WTC11 (cell line): ENCODE measurements at regions not wholly inside any gene's neighbourhood (a gene's known extent, or its start where the extent isn't known, plus 50 kb on each side); places are given as distances from the start of the nearest gene placed in this dataset.

ENCODE experiments used
- ATAC-seq: fragments of 200-7000 bp; cut with Tn5 transposase; 2 replicates; pipeline ENCODE4 v1.10.0; 2021; ENCODE audit warnings: mild to moderate bottlenecking, moderate library complexity
- CTCF ChIA-PET: fragments of 300-600 bp; sonication (Branson Sonifier 250); formaldehyde crosslinking; loops from one replicate; lab custom pipeline; 2021; ENCODE audit warnings: antibody characterized with exemption; lab: Charles Lee
- POLR2A ChIA-PET: fragments of 350-600 bp; sonication (Branson Sonifier 250); formaldehyde crosslinking; loops from one replicate; lab custom pipeline; 2021; ENCODE audit warnings: antibody characterized with exemption; lab: Charles Lee
- DNase-seq: peaks from one replicate; pipeline ENCODE4 v3.0.0; 2021; ENCODE audit warnings: low spot score
- H3K27ac Mint-ChIP-seq: 2 replicates; pipeline ENCODE4 v1.8.0; 2021; ENCODE audit warnings: mixed read lengths
- H3K27me3 Mint-ChIP-seq: 2 replicates; pipeline ENCODE4 v1.8.0; 2021; ENCODE audit warnings: low read depth, mild to moderate bottlenecking, moderate library complexity, mixed read lengths
- H3K36me3 Mint-ChIP-seq: 2 replicates; pipeline ENCODE4 v1.8.0; 2021; ENCODE audit warnings: mixed read lengths
- H3K4me1 Mint-ChIP-seq: 2 replicates; pipeline ENCODE4 v1.8.0; 2022; ENCODE audit warnings: mixed read lengths
- H3K4me3 Mint-ChIP-seq: 2 replicates; pipeline ENCODE4 v1.8.0; 2021; ENCODE audit warnings: mild to moderate bottlenecking, moderate library complexity, mixed read lengths
- H3K9me3 Mint-ChIP-seq: 2 replicates; pipeline ENCODE4 v1.8.0; 2021; ENCODE audit warnings: mixed read lengths
- AFF4 ChIP-seq: sonication (generic); formaldehyde crosslinking; IDR thresholded peaks from 2 replicates; pipeline ENCODE4 v1.8.1; 2023; ENCODE audit warnings: mild to moderate bottlenecking, missing genetic modification reagents, borderline replicate concordance
- AR ChIP-seq: fragments of 250-450 bp; sonication (Bioruptor Pico); IDR thresholded peaks from 2 replicates; pipeline ENCODE4 v1.9.0; 2021; ENCODE audit warnings: mild to moderate bottlenecking
- ATF1 ChIP-seq: sonication (generic); formaldehyde crosslinking; IDR thresholded peaks from 2 replicates; pipeline ENCODE4 v1.8.1; 2023; ENCODE audit warnings: mild to moderate bottlenecking, moderate library complexity, missing genetic modification reagents
- ATF6 ChIP-seq: sonication (generic); formaldehyde crosslinking; IDR thresholded peaks from 2 replicates; pipeline ENCODE4 v1.8.1; 2023; ENCODE audit warnings: mild to moderate bottlenecking, missing genetic modification reagents
- CBFB ChIP-seq: sonication (generic); formaldehyde crosslinking; IDR thresholded peaks from 2 replicates; pipeline ENCODE4 v1.8.1; 2022; ENCODE audit warnings: mild to moderate bottlenecking, low read depth, missing genetic modification reagents
- CREB1 ChIP-seq: sonication (generic); formaldehyde crosslinking; IDR thresholded peaks from 2 replicates; pipeline ENCODE4 v1.8.0; 2023; ENCODE audit warnings: mild to moderate bottlenecking, missing genetic modification reagents
- CREM ChIP-seq: sonication (generic); formaldehyde crosslinking; IDR thresholded peaks from 2 replicates; pipeline ENCODE4 v1.8.1; 2022; ENCODE audit warnings: mild to moderate bottlenecking, missing genetic modification reagents, moderate library complexity
- CTCF ChIP-seq: fragments of 200-600 bp; IDR thresholded peaks from 2 replicates; pipeline ENCODE4 v1.8.0; 2022; ENCODE audit warnings: antibody characterized with exemption
- E2F5 ChIP-seq: sonication (generic); formaldehyde crosslinking; IDR thresholded peaks from 2 replicates; pipeline ENCODE4 v1.8.1; 2022; ENCODE audit warnings: mild to moderate bottlenecking, moderate library complexity, missing genetic modification reagents
- GTF2I ChIP-seq: fragments of 250-450 bp; sonication (Bioruptor Pico); conservative IDR thresholded peaks from 2 replicates; pipeline ENCODE4 v1.4.0; 2021; ENCODE audit warnings: mild to moderate bottlenecking
- HMGXB4 ChIP-seq: sonication (generic); formaldehyde crosslinking; IDR thresholded peaks from 2 replicates; pipeline ENCODE4 v1.8.1; 2023; ENCODE audit warnings: mild to moderate bottlenecking, moderate library complexity, missing genetic modification reagents
- MLX ChIP-seq: sonication (generic); formaldehyde crosslinking; IDR thresholded peaks from 2 replicates; pipeline ENCODE4 v1.8.1; 2023; ENCODE audit warnings: mild to moderate bottlenecking, missing genetic modification reagents, moderate library complexity
- RELA ChIP-seq: sonication (generic); formaldehyde crosslinking; IDR thresholded peaks from 2 replicates; pipeline ENCODE4 v1.8.1; 2022; ENCODE audit warnings: missing genetic modification reagents, mild to moderate bottlenecking, borderline replicate concordance
- STAT6 ChIP-seq: sonication (generic); formaldehyde crosslinking; conservative IDR thresholded peaks from 2 replicates; pipeline ENCODE4 v1.8.1; 2023; ENCODE audit warnings: mild to moderate bottlenecking, low read depth, missing genetic modification reagents, moderate library complexity
- ZBTB21 ChIP-seq: sonication (generic); formaldehyde crosslinking; IDR thresholded peaks from 2 replicates; pipeline ENCODE4 v1.8.1; 2023; ENCODE audit warnings: mild to moderate bottlenecking, missing genetic modification reagents, borderline replicate concordance

- Mint-ChIP-seq H3K4me1 (peaks cover 28% of the 10 kb centered on the region), H3K27ac (no peak overlapping the region), H3K9me3 (peaks cover 13% of the 10 kb centered on the region), H3K27me3 (peaks cover 7% of the 10 kb centered on the region), H3K4me3 (no peak overlapping the region), H3K36me3 (peaks cover 12% of the 10 kb centered on the region)
- ATAC-seq (no peak), DNase-seq (no peak)
- ChIA-PET CTCF (no interaction called here), POLR2A (no interaction called here)
- no peak for TF ChIP-seq RELA
Measured at GRCh38 chr19:30269638-30270037, 102.5 kb upstream of the ZNF536 start.

- ATAC-seq (no peak), DNase-seq (no peak)
- CTCF ChIA-PET: no interaction called here
- Mint-ChIP-seq H3K4me3 (no peak overlapping the region), H3K4me1 (peaks cover 34% of the 10 kb centered on the region), H3K27ac (no peak overlapping the region), H3K27me3 (no peaks in the 10 kb centered on the region; the same call in 1 of the 2 replicates), H3K36me3 (peaks cover 12% of the 10 kb centered on the region), H3K9me3 (peaks cover 13% of the 10 kb centered on the region)
- no peak for TF ChIP-seq MLX
- no peak for TF ChIP-seq CREM (CRISPR knock-in tag)
- no peak for TF ChIP-seq CTCF
- TF ChIP-seq CBFB (CRISPR knock-in tag): no peak
- TF ChIP-seq ZBTB21: no peak
- no peak for TF ChIP-seq ATF1 (CRISPR knock-in tag)
- TF ChIP-seq AR (CRISPR knock-in tag): no peak
- no peak for TF ChIP-seq ATF6 (CRISPR knock-in tag)
- TF ChIP-seq GTF2I (CRISPR knock-in tag): no peak
- TF ChIP-seq STAT6 (CRISPR knock-in tag): no peak
- TF ChIP-seq E2F5 (CRISPR knock-in tag): no peak
- TF ChIP-seq CREB1 (CRISPR knock-in tag): no peak
- TF ChIP-seq HMGXB4 (CRISPR knock-in tag): no peak
- TF ChIP-seq AFF4: no peak
- POLR2A ChIA-PET: no interaction called here
Measured at GRCh38 chr19:30271816-30272215, 100.4 kb upstream of the ZNF536 start.
